HG02798 (cell line): ENCODE measurements at regions not wholly inside any gene's neighbourhood (a gene's known extent, or its start where the extent isn't known, plus 50 kb on each side); places are given as distances from the start of the nearest gene placed in this dataset.

Source experiments
- ATAC-seq: cut with Tn5 transposase; IDR thresholded peaks from one replicate; pipeline ENCODE4 v1.9.1; 2021; ENCODE audit warnings: mild to moderate bottlenecking; ENCODE audit not compliant: unreplicated experiment, poor library complexity

- no peak for ATAC-seq
These were observed 527.9 kb downstream of the SHQ1 start for GRCh38 chr3:72320095-72320954.

GRCh38 chr3:72319194-72320094, 528.8 kb downstream of the SHQ1 start:
- ATAC-seq: no peak

- ATAC-seq: no peak
These were observed 529.6 kb downstream of the SHQ1 start for GRCh38 chr3:72318504-72319193.

GRCh38 chr3:72317491-72317890, 530.8 kb downstream of the SHQ1 start:
- no peak for ATAC-seq

- no peak for ATAC-seq
These were observed 531.6 kb downstream of the SHQ1 start for GRCh38 chr3:72316501-72317279.

GRCh38 chr3:72313308-72313707, 528.4 kb upstream of the PROK2 start:
- ATAC-seq: no peak

- no peak for ATAC-seq
These were observed 527.4 kb upstream of the PROK2 start for GRCh38 chr3:72312339-72312738.

GRCh38 chr3:72311425-72311824, 526.5 kb upstream of the PROK2 start:
- ATAC-seq: no peak

- peak; percentile 92 for ATAC-seq
These were observed 525.8 kb upstream of the PROK2 start for GRCh38 chr3:72310419-72311380.

GRCh38 chr3:72309661-72310418, 524.9 kb upstream of the PROK2 start:
- ATAC-seq: no peak

GRCh38 chr3:72308641-72309040, 523.7 kb upstream of the PROK2 start:
- no peak for ATAC-seq

GRCh38 chr3:72307438-72308115, 522.6 kb upstream of the PROK2 start:
- ATAC-seq: no peak

GRCh38 chr3:72306800-72307341, 521.9 kb upstream of the PROK2 start:
- ATAC-seq: no peak

GRCh38 chr3:72303926-72304325, 519.0 kb upstream of the PROK2 start:
- ATAC-seq: no peak

GRCh38 chr3:72301779-72302178, 516.8 kb upstream of the PROK2 start:
- no peak for ATAC-seq

- ATAC-seq: no peak
These were observed 515.7 kb upstream of the PROK2 start for GRCh38 chr3:72300621-72301020.

- no peak for ATAC-seq
These were observed 514.9 kb upstream of the PROK2 start for GRCh38 chr3:72299823-72300222.
